A549 (cell line): ENCODE measurements at regions not wholly inside any gene's neighbourhood (a gene's known extent, or its start where the extent isn't known, plus 50 kb on each side); places are given as distances from the start of the nearest gene placed in this dataset.
"Not testable (repeated sequence)": the region's sequence is repeated elsewhere in the genome, so short reads cannot be mapped to it uniquely, and the experiment has no call there.

ENCODE experiments used
- ATAC-seq, 2 experiments: fragments of 200-7000 bp in 1 of 2; fragments of >200 bp in 1 of 2; cut with Nextera tagmentation in 1 of 2; cut with Tn5 transposase in 1 of 2; 3 replicates each; pipeline versions ENCODE4 v1.8.0 to v1.9.1; 2018 to 2020; ENCODE audit warnings: mild to moderate bottlenecking in 1 of 2, moderate library complexity in 1 of 2
- CTCF ChIA-PET: fragments of 300-600 bp; sonication (Branson Sonifier 250); formaldehyde crosslinking; extraction: SDS; loops from one replicate; lab custom pipeline; 2021; ENCODE audit warnings: antibody characterized with exemption, inconsistent platforms; lab: Yijun Ruan, JAX
- POLR2A ChIA-PET: fragments of 350-600 bp; formaldehyde crosslinking; extraction: SDS; loops from one replicate; lab custom pipeline; 2021; ENCODE audit warnings: antibody characterized with exemption, inconsistent platforms; lab: Yijun Ruan, JAX
- DNase-seq, 2 experiments: peaks; one replicate each; pipeline versions ENCODE4 v3.0.0 to v3.0.0-alpha.2; 2011 to 2016; ENCODE audit warnings: low read depth in 1 of 2, low spot score in 1 of 2
- FAIRE-seq: peaks from 2 replicates; lab custom pipeline; 2011; peaks lifted over from hg19 to GRCh38; lab: Jason Lieb, UNC
- H3K27ac ChIP-seq, 2 experiments: fragments of >200 bp; sonication (Bioruptor Twin); formaldehyde crosslinking; 3 replicates each; pipeline ENCODE4 v1.5.1; 2016 to 2017
- H3K4me1 ChIP-seq: fragments of >200 bp; sonication (Bioruptor Twin); formaldehyde crosslinking; 3 replicates; pipeline ENCODE4 v1.6.1; 2016
- H3K4me2 ChIP-seq: fragments of >200 bp; sonication (Bioruptor Twin); formaldehyde crosslinking; 3 replicates; pipeline ENCODE4 v1.6.1; 2016
- H3K4me3 ChIP-seq: fragments of >200 bp; sonication (Bioruptor Twin); formaldehyde crosslinking; 3 replicates; pipeline ENCODE4 v1.5.1; 2016
- H3K9me3 ChIP-seq: fragments of >200 bp; sonication (Bioruptor Twin); formaldehyde crosslinking; 3 replicates; pipeline ENCODE4 v1.6.1; 2016
- BCL3 ChIP-seq: fragments of >200 bp; sonication (Bioruptor Twin); formaldehyde crosslinking; IDR thresholded peaks from 3 replicates; pipeline ENCODE4 v1.6.1; 2016
- BHLHE40 ChIP-seq: IDR thresholded peaks from 2 replicates; pipeline ENCODE4 v1.6.1; 2012; ENCODE audit warnings: low read depth, low read length, inconsistent platforms
- CBX8 ChIP-seq: fragments of 200-600 bp; sonication (generic); IDR thresholded peaks from 2 replicates; pipeline ENCODE4 v1.6.1; 2016
- CHD4 ChIP-seq: fragments of 200-600 bp; sonication (generic); IDR thresholded peaks from 2 replicates; pipeline ENCODE4 v1.6.1; 2016; ENCODE audit warnings: antibody characterized with exemption, mild to moderate bottlenecking, borderline replicate concordance
- EP300 ChIP-seq, 2 experiments: fragments of >200 bp; sonication (Bioruptor Twin); formaldehyde crosslinking; IDR thresholded peaks; 2 replicates in 1 of 2; 3 replicates in 1 of 2; pipeline ENCODE4 v1.6.1; 2016 to 2017
- FOSB ChIP-seq: fragments of 250-450 bp; sonication (Bioruptor Pico); IDR thresholded peaks from 2 replicates; pipeline ENCODE4 v1.5.0; 2020; ENCODE audit warnings: mild to moderate bottlenecking, moderate library complexity
- HOXA7 ChIP-seq: fragments of 250-450 bp; sonication (Bioruptor Pico); IDR thresholded peaks from 2 replicates; pipeline ENCODE4 v1.5.0; 2020; ENCODE audit warnings: mild to moderate bottlenecking, moderate library complexity
- HOXB13 ChIP-seq: fragments of 250-450 bp; sonication (Bioruptor Pico); IDR thresholded peaks from 2 replicates; pipeline ENCODE4 v1.5.0; 2020; ENCODE audit warnings: low read depth, mild to moderate bottlenecking, moderate library complexity
- HOXB5 ChIP-seq: fragments of 250-450 bp; sonication (Bioruptor Pico); IDR thresholded peaks from 2 replicates; pipeline ENCODE4 v1.5.0; 2020; ENCODE audit warnings: mild to moderate bottlenecking, moderate library complexity
- JUN ChIP-seq, 2 experiments: fragments of >200 bp; sonication (Bioruptor Twin); formaldehyde crosslinking; IDR thresholded peaks; 2 replicates in 1 of 2; 3 replicates in 1 of 2; pipeline ENCODE4 v1.6.1; 2016 to 2017
- JUNB ChIP-seq: fragments of >200 bp; sonication (Bioruptor Twin); formaldehyde crosslinking; IDR thresholded peaks from 2 replicates; pipeline ENCODE4 v1.6.1; 2016
- KDM1A ChIP-seq: fragments of 200-600 bp; sonication (generic); IDR thresholded peaks from 2 replicates; pipeline ENCODE4 v1.6.1; 2016; ENCODE audit warnings: low read depth, mild to moderate bottlenecking
- KDM5A ChIP-seq: fragments of 200-600 bp; sonication (generic); IDR thresholded peaks from 2 replicates; pipeline ENCODE4 v1.6.1; 2016; ENCODE audit warnings: antibody characterized with exemption, mild to moderate bottlenecking
- MAFK ChIP-seq: fragments of 450-650 bp; IDR thresholded peaks from 2 replicates; pipeline ENCODE4 v1.6.1; 2014; ENCODE audit not compliant: partially characterized antibody
- MAX ChIP-seq: IDR thresholded peaks from 2 replicates; pipeline ENCODE4 v1.6.1; 2012
- MAZ ChIP-seq: fragments of 150-350 bp; IDR thresholded peaks from 2 replicates; pipeline ENCODE4 v1.6.1; 2014; ENCODE audit warnings: antibody characterized with exemption, low read depth, low read length, borderline replicate concordance
- NFE2L2 ChIP-seq: fragments of 150-350 bp; conservative IDR thresholded peaks from 2 replicates; pipeline ENCODE4 v1.6.1; 2014; ENCODE audit warnings: low read length
- NPAS2 ChIP-seq: fragments of 250-450 bp; sonication (Bioruptor Pico); IDR thresholded peaks from 2 replicates; pipeline ENCODE4 v1.8.0; 2022; ENCODE audit warnings: mild to moderate bottlenecking, moderate library complexity, borderline replicate concordance
- POLR2A ChIP-seq: IDR thresholded peaks from 2 replicates; pipeline ENCODE4 v1.6.1; 2012; ENCODE audit warnings: mild to moderate bottlenecking, low read length
- POLR2AphosphoS2 ChIP-seq: conservative IDR thresholded peaks from 2 replicates; pipeline ENCODE4 v1.6.1; 2012; ENCODE audit warnings: low read length, improper control_type of control experiment, inconsistent platforms
- RAD21 ChIP-seq, 2 experiments: fragments of >200 bp in 1 of 2; sonication (Bioruptor Twin) in 1 of 2; formaldehyde crosslinking in 1 of 2; IDR thresholded peaks in 1 of 2; conservative IDR thresholded peaks in 1 of 2; 2 replicates in 1 of 2; 3 replicates in 1 of 2; pipeline ENCODE4 v1.6.1; 2012 to 2018; ENCODE audit warnings: inconsistent platforms in 1 of 2
- RCOR1 ChIP-seq: fragments of 150-350 bp; IDR thresholded peaks from 2 replicates; pipeline ENCODE4 v1.6.1; 2014; ENCODE audit warnings: antibody characterized with exemption, low read length, low read depth
- TFCP2L1 ChIP-seq: fragments of 250-450 bp; sonication (Bioruptor Pico); IDR thresholded peaks from 2 replicates; pipeline ENCODE4 v1.5.0; 2021; ENCODE audit warnings: mild to moderate bottlenecking
- USF2 ChIP-seq: fragments of 450-650 bp; IDR thresholded peaks from 2 replicates; pipeline ENCODE4 v1.6.1; 2014; ENCODE audit warnings: antibody characterized with exemption
- WGBS: methylation state at CpG from one replicate; pipeline ENCODE4 v1.1.6; 2017; ENCODE audit errors: missing lambda C conversion rate; 5-methylcytosine and 5-hydroxymethylcytosine counted together

- 0 out of 3 replicates have a peak, but pooled peaks cover 3% of the 10 kb centered on the region for H3K9me3 ChIP-seq
- FAIRE-seq (no peak), DNase-seq (no peak), ATAC-seq (no peak)
- ChIA-PET CTCF (interaction anchor here (0.6 kb wide), 2 partner anchors 848 to 1314 kb away, joined by 3 to 4 read pairs; no protein-coding TSS in a partner anchor), POLR2A (no interaction called here)
- TF ChIP-seq MAFK = no peak
- no peak for TF ChIP-seq FOSB (CRISPR knock-in tag)
- no peak for TF ChIP-seq JUN (IDR thresholded peaks at IDR 0.05)
- TF ChIP-seq MAX = no peak
- TF ChIP-seq NPAS2 (CRISPR knock-in tag) = no peak
- no peak for TF ChIP-seq HOXB5 (CRISPR knock-in tag)
- H3K4me2 ChIP-seq = no peak overlapping the region
- H3K4me3 ChIP-seq = no peak overlapping the region
- H3K4me1 ChIP-seq = no peaks in the 10 kb centered on the region
- H3K27ac ChIP-seq = no peak overlapping the region; a peak in 1 of 6 replicates
Measured at GRCh38 chr14:55914771-55915170, 203.4 kb upstream of the PELI2 start.

GRCh38 chr14:55915456-55915855, 202.8 kb upstream of the PELI2 start:
- Histone ChIP-seq H3K4me1 (no peaks in the 10 kb centered on the region), H3K4me3 (no peak overlapping the region)
- peak in 1 of 2 experiments; percentile 8 for DNase-seq
- no peak for TF ChIP-seq HOXB13 (CRISPR knock-in tag)
- no peak for TF ChIP-seq KDM5A
- TF ChIP-seq FOSB (CRISPR knock-in tag) = no peak
- TF ChIP-seq, all 56 proteins: peak for 0
- Histone ChIP-seq H3K4me2 (no peak overlapping the region), H3K27ac (no peak overlapping the region), H3K9me3 (0 out of 3 replicates have a peak, but pooled peaks cover 3% of the 10 kb centered on the region)
- CTCF ChIA-PET = no interaction called here
- ATAC-seq (no peak), FAIRE-seq (no peak)
- POLR2A ChIA-PET = no interaction called here
- 75% methylated on average over 1 of the region's 1 CpG for WGBS

- H3K4me3 ChIP-seq, H3K4me1 ChIP-seq, FAIRE-seq, DNase-seq, H3K27ac ChIP-seq, H3K4me2 ChIP-seq: not testable (repeated sequence)
- TF ChIP-seq HOXB13 (CRISPR knock-in tag) = peak; percentile 50; the same call in 1 of the 2 replicates
- TF ChIP-seq, all 56 proteins: peak for 1; not testable (repeated sequence) for 55
- POLR2A ChIA-PET, H3K9me3 ChIP-seq, ATAC-seq: not testable (repeated sequence)
- WGBS = 92% methylated on average over 13 of the region's 13 CpGs
- CTCF ChIA-PET = interaction anchor here (0.6 kb wide), 1 partner anchor 386 kb away, joined by 3 read pairs; no protein-coding TSS in a partner anchor
Measured at GRCh38 chr14:55919800-55920199, 198.4 kb upstream of the PELI2 start.

- ATAC-seq (no peak), DNase-seq (no peak), FAIRE-seq (no peak)
- WGBS = 25% methylated on average over 1 of the region's 1 CpG
- ChIA-PET CTCF (no interaction called here), POLR2A (no interaction called here)
- H3K4me1 ChIP-seq = no peaks in the 10 kb centered on the region
- TF ChIP-seq CBX8 (no peak), JUNB (no peak), CHD4 (no peak), BCL3 (no peak), POLR2AphosphoS2 (no peak), HOXA7 (CRISPR knock-in tag) (no peak), KDM1A (no peak), HOXB13 (CRISPR knock-in tag) (no peak), NPAS2 (CRISPR knock-in tag) (no peak), TFCP2L1 (CRISPR knock-in tag) (no peak), POLR2A (no peak), USF2 (no peak), FOSB (CRISPR knock-in tag) (no peak), NFE2L2 (no peak), BHLHE40 (no peak), RAD21 (conservative IDR thresholded peaks at IDR 0.05 in 1 of 2, IDR thresholded peaks at IDR 0.05 in 1 of 2) (no peak), MAZ (no peak), EP300 (IDR thresholded peaks at IDR 0.05) (no peak), RCOR1 (no peak)
- 0 out of 3 replicates have a peak, but pooled peaks cover 1% of the 10 kb centered on the region for H3K9me3 ChIP-seq
- no peak overlapping the region for H3K4me2 ChIP-seq
- H3K27ac ChIP-seq = no peak overlapping the region
- no peak overlapping the region for H3K4me3 ChIP-seq
Measured at GRCh38 chr14:55921511-55921910, 196.7 kb upstream of the PELI2 start.
